Neural cell (in vitro differentiated cells): ENCODE measurements at regions not wholly inside any gene's neighbourhood (a gene's known extent, or its start where the extent isn't known, plus 50 kb on each side); places are given as distances from the start of the nearest gene placed in this dataset.

Source experiments
- H2AFZ ChIP-seq: fragments of 200-600, 300-800 bp; sonication (generic), shearing (Covaris generic); 2 replicates; pipeline ENCODE4 v1.6.0; 2014; ENCODE audit warnings: low read depth, mild to moderate bottlenecking, antibody characterized with exemption, low read length, moderate library complexity
- H3F3A ChIP-seq: fragments of 200-600 bp; shearing (Covaris generic); 2 replicates; pipeline ENCODE4 v1.6.1; 2016; ENCODE audit warnings: mild to moderate bottlenecking, moderate library complexity, mixed read lengths, antibody characterized with exemption, low read length; ENCODE audit not compliant: insufficient read depth, poor library complexity, severe bottlenecking
- H3K27ac ChIP-seq: fragments of 200-600, 300-800 bp; sonication (generic), shearing (Covaris generic); 2 replicates; pipeline ENCODE4 v1.5.1; 2014; ENCODE audit warnings: mild to moderate bottlenecking, low read length, moderate library complexity
- H3K27me3 ChIP-seq: fragments of 300-800, 200-600 bp; sonication (generic), shearing (Covaris generic); 2 replicates; pipeline ENCODE4 v1.6.0; 2014; ENCODE audit warnings: mild to moderate bottlenecking, low read depth, low read length, moderate library complexity; ENCODE audit not compliant: insufficient read depth
- H3K36me3 ChIP-seq: fragments of 300-800, 200-600 bp; sonication (generic), shearing (Covaris generic); 2 replicates; pipeline ENCODE4 v1.5.1; 2014; ENCODE audit warnings: mild to moderate bottlenecking, antibody characterized with exemption, low read length, moderate library complexity; ENCODE audit not compliant: insufficient read depth
- H3K4me2 ChIP-seq: fragments of 300-800, 200-600 bp; sonication (generic), shearing (Covaris generic); 2 replicates; pipeline ENCODE4 v1.6.0; 2014; ENCODE audit warnings: mild to moderate bottlenecking, low read length
- H3K4me3 ChIP-seq: fragments of 300-800, 200-600 bp; sonication (generic), shearing (Covaris generic); 2 replicates; pipeline ENCODE4 v1.5.1; 2014; ENCODE audit warnings: mild to moderate bottlenecking, low read length, moderate library complexity
- H3K79me2 ChIP-seq: fragments of 200-600 bp; shearing (Covaris generic); replicated peaks from 2 replicates; pipeline ENCODE4 v1.6.0; 2014; ENCODE audit warnings: mild to moderate bottlenecking, low read length, moderate library complexity; ENCODE audit not compliant: insufficient read depth
- H3K9ac ChIP-seq: fragments of 300-800, 200-600 bp; sonication (generic), shearing (Covaris generic); 2 replicates; pipeline ENCODE4 v1.6.1; 2016; ENCODE audit warnings: mild to moderate bottlenecking, low read length, mixed read lengths
- H3K9me2 ChIP-seq: fragments of 200-600 bp; shearing (Covaris generic); 2 replicates; pipeline ENCODE4 v1.6.1; 2016; ENCODE audit warnings: mild to moderate bottlenecking, low read length, mixed read lengths; ENCODE audit not compliant: insufficient read depth
- H3K9me3 ChIP-seq: fragments of 200-600, 300-800 bp; sonication (generic), shearing (Covaris generic); 2 replicates; pipeline ENCODE4 v1.6.1; 2016; ENCODE audit warnings: mild to moderate bottlenecking, mixed run types, low read length, moderate library complexity, mixed read lengths
- H4K20me1 ChIP-seq: fragments of 200-600 bp; shearing (Covaris generic); 2 replicates; pipeline ENCODE4 v1.6.1; 2016; ENCODE audit warnings: mild to moderate bottlenecking, mixed run types; ENCODE audit not compliant: insufficient read depth
- CTCF ChIP-seq: fragments of 450-650 bp; IDR thresholded peaks from 2 replicates; pipeline ENCODE4 v1.5.1; 2014; ENCODE audit warnings: antibody characterized with exemption, mild to moderate bottlenecking, moderate library complexity; ENCODE audit not compliant: poor library complexity, severe bottlenecking
- EP300 ChIP-seq: fragments of 450-650 bp; conservative IDR thresholded peaks from 2 replicates; pipeline ENCODE4 v1.6.1; 2014; ENCODE audit warnings: antibody characterized with exemption, mild to moderate bottlenecking, moderate library complexity; ENCODE audit not compliant: poor library complexity, severe bottlenecking
- EZH2 ChIP-seq: fragments of 200-600, 300-800 bp; shearing (Covaris generic), sonication (generic); IDR thresholded peaks from 2 replicates; pipeline ENCODE4 v1.6.1; 2014; ENCODE audit warnings: antibody characterized with exemption, low read length, borderline replicate concordance, mild to moderate bottlenecking; ENCODE audit not compliant: insufficient read depth, poor library complexity, severe bottlenecking
- MXI1 ChIP-seq: fragments of 450-650 bp; conservative IDR thresholded peaks from 2 replicates; pipeline ENCODE4 v1.6.1; 2014; ENCODE audit warnings: antibody characterized with exemption, mild to moderate bottlenecking; ENCODE audit not compliant: poor library complexity, severe bottlenecking
- POLR2AphosphoS5 ChIP-seq: IDR thresholded peaks from 2 replicates; pipeline ENCODE4 v1.6.1; 2012
- RAD21 ChIP-seq: fragments of 450-650 bp; conservative IDR thresholded peaks from 2 replicates; pipeline ENCODE4 v1.6.1; 2014; ENCODE audit warnings: antibody characterized with exemption, mild to moderate bottlenecking, moderate library complexity
- REST ChIP-seq: IDR thresholded peaks from 2 replicates; pipeline ENCODE4 v1.6.1; 2012; ENCODE audit warnings: borderline replicate concordance
- SMC3 ChIP-seq: fragments of 450-650 bp; conservative IDR thresholded peaks from 2 replicates; pipeline ENCODE4 v1.6.1; 2014; ENCODE audit warnings: antibody characterized with exemption, mild to moderate bottlenecking, moderate library complexity; ENCODE audit not compliant: poor library complexity
- TAF1 ChIP-seq: IDR thresholded peaks from 2 replicates; pipeline ENCODE4 v1.6.1; 2012; ENCODE audit warnings: low read depth

- no peak overlapping the region for H3K4me3 ChIP-seq
- H3K9ac ChIP-seq: no peak overlapping the region
- no peak for TF ChIP-seq POLR2AphosphoS5
- TF ChIP-seq EP300: no peak
- no peak for TF ChIP-seq SMC3
- TF ChIP-seq MXI1: no peak
- no peak for TF ChIP-seq CTCF
- no peak for TF ChIP-seq REST
- no peak for TF ChIP-seq EZH2
- H3K27me3 ChIP-seq: no peaks in the 10 kb centered on the region
- no peaks in the 10 kb centered on the region for H3K79me2 ChIP-seq
- no peak overlapping the region for H3K27ac ChIP-seq
- H3K9me3 ChIP-seq: no peaks in the 10 kb centered on the region
- no peaks in the 10 kb centered on the region for H3K9me2 ChIP-seq
- H2AFZ ChIP-seq: no peak overlapping the region
- no peaks in the 10 kb centered on the region for H4K20me1 ChIP-seq
- H3K4me2 ChIP-seq: no peak overlapping the region
- H3F3A ChIP-seq: no peaks in the 10 kb centered on the region
- no peaks in the 10 kb centered on the region for H3K36me3 ChIP-seq
Measured at GRCh38 chr10:120014031-120014430, 121.5 kb downstream of the SEC23IP start.

- no peak overlapping the region for H3K9ac ChIP-seq
- no peak overlapping the region for H3K27ac ChIP-seq
- no peaks in the 10 kb centered on the region for H3K9me2 ChIP-seq
Measured at GRCh38 chr10:120015064-120015463, 122.5 kb downstream of the SEC23IP start.

More at GRCh38 chr10:120015064-120015463, 122.5 kb downstream of the SEC23IP start:
- H3K4me2 ChIP-seq: no peak overlapping the region
- H3K79me2 ChIP-seq: no peaks in the 10 kb centered on the region
- no peaks in the 10 kb centered on the region for H4K20me1 ChIP-seq
- TF ChIP-seq TAF1 (no peak), CTCF (no peak), MXI1 (no peak), EZH2 (no peak), RAD21 (no peak)
- no peaks in the 10 kb centered on the region for H3K9me3 ChIP-seq
- H3F3A ChIP-seq: no peaks in the 10 kb centered on the region
- no peaks in the 10 kb centered on the region for H3K27me3 ChIP-seq
- H3K4me3 ChIP-seq: no peak overlapping the region
- H2AFZ ChIP-seq: no peak overlapping the region
- no peaks in the 10 kb centered on the region for H3K36me3 ChIP-seq
